ENCODE measurements at regions not wholly inside any gene's neighbourhood (a gene's known extent, or its start where the extent isn't known, plus 50 kb on each side); places are given as distances from the start of the nearest gene placed in this dataset.

DNA sequence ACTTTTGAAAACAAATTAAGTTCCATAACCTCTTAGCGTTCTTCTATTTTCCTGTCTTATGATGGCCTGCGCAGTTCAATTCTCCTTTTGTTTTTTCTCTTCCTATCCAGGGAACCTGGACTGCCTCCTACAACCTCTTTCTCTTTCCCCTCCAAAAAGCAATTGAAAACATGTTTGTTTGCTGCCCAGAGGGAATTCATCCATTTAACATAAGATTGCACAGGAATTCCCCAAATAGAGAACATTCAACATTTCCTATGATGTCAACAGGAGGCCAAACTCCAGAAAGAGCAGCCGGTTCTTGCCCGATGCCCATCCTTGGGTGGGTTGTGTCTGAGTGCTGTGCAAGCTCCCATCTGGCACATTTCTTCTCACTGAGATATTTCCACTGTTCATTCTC, 94.2 kb upstream of the NRP1 start:
- no peak overlapping the region for H3K27ac ChIP-seq
- in situ Hi-C loops (cut with MboI; ENCODE audit: low pct_ligation_motif_present in 1 of 4, low pct_unique_long_range_greater_than_20kb in 1 of 4, low sequenced_read_pairs in 3 of 4): no loop called here
- WGBS, 2 donors (ENCODE audit: low coverage in 1 of 2): 90 to 93% methylated on average over 3 to 4 of the region's 4 CpGs
- DNase-seq: no peak
- intact Hi-C loops (cut with DNase I; ENCODE audit: low total_unique reads): no loop called here
- H3K4me3 ChIP-seq: no peak overlapping the region
- H3K27me3 ChIP-seq: no peaks in the 10 kb centered on the region
- no peak for TF ChIP-seq EP300 (IDR thresholded peaks at IDR 0.05; ENCODE audit: low read depth)
- TF ChIP-seq POLR2AphosphoS5 (IDR thresholded peaks at IDR 0.05): no peak
- TF ChIP-seq, protein P1, sequence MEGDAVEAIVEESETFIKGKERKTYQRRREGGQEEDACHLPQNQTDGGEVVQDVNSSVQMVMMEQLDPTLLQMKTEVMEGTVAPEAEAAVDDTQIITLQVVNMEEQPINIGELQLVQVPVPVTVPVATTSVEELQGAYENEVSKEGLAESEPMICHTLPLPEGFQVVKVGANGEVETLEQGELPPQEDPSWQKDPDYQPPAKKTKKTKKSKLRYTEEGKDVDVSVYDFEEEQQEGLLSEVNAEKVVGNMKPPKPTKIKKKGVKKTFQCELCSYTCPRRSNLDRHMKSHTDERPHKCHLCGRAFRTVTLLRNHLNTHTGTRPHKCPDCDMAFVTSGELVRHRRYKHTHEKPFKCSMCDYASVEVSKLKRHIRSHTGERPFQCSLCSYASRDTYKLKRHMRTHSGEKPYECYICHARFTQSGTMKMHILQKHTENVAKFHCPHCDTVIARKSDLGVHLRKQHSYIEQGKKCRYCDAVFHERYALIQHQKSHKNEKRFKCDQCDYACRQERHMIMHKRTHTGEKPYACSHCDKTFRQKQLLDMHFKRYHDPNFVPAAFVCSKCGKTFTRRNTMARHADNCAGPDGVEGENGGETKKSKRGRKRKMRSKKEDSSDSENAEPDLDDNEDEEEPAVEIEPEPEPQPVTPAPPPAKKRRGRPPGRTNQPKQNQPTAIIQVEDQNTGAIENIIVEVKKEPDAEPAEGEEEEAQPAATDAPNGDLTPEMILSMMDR (IDR thresholded peaks at IDR 0.05): no peak
- TF ChIP-seq POLR2A (IDR thresholded peaks at IDR 0.05): no peak
- H3K9me3 ChIP-seq: no peaks in the 10 kb centered on the region
- H3K36me3 ChIP-seq: no peaks in the 10 kb centered on the region
- no peaks in the 10 kb centered on the region for H3K4me1 ChIP-seq

DNA sequence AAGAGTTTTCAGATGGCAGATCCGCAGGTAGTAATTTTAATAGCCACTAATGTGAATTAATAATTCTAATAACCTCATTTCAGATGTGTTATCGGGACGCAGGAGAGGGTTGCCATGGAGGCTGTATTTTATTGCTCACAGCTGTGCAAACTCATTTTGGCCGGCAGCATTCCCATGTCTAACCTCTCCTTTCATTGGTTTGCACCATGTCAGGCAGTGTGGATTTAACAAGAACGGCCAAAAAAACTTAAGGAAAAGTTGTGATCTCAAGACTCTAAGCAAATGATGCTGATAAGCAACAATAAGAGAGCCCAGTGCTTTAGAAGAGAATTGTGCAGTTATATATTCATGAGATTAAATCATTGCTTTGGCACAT, 88.7 kb upstream of the NRP1 start:
- intact Hi-C loops (cut with DNase I; ENCODE audit: low total_unique reads) (no loop called here), in situ Hi-C loops (cut with MboI; ENCODE audit: low pct_ligation_motif_present in 1 of 4, low pct_unique_long_range_greater_than_20kb in 1 of 4, low sequenced_read_pairs in 3 of 4) (no loop called here)
- no peaks in the 10 kb centered on the region for H3K27me3 ChIP-seq
- 17 to 43% methylated on average over 1 to 5 of the region's 5 CpGs for WGBS, 2 donors (ENCODE audit: low coverage in 1 of 2)
- H3K9me3 ChIP-seq: no peaks in the 10 kb centered on the region
- no peak overlapping the region for H3K27ac ChIP-seq
- H3K36me3 ChIP-seq: no peaks in the 10 kb centered on the region
- H3K4me1 ChIP-seq: no peaks in the 10 kb centered on the region
- H3K4me3 ChIP-seq: no peak overlapping the region
- DNase-seq: no peak
- TF ChIP-seq POLR2AphosphoS5 (IDR thresholded peaks at IDR 0.05) (no peak), POLR2A (IDR thresholded peaks at IDR 0.05) (no peak), EP300 (IDR thresholded peaks at IDR 0.05; ENCODE audit: low read depth) (no peak)
- TF ChIP-seq, protein P1 (IDR thresholded peaks at IDR 0.05): no peak

DNA sequence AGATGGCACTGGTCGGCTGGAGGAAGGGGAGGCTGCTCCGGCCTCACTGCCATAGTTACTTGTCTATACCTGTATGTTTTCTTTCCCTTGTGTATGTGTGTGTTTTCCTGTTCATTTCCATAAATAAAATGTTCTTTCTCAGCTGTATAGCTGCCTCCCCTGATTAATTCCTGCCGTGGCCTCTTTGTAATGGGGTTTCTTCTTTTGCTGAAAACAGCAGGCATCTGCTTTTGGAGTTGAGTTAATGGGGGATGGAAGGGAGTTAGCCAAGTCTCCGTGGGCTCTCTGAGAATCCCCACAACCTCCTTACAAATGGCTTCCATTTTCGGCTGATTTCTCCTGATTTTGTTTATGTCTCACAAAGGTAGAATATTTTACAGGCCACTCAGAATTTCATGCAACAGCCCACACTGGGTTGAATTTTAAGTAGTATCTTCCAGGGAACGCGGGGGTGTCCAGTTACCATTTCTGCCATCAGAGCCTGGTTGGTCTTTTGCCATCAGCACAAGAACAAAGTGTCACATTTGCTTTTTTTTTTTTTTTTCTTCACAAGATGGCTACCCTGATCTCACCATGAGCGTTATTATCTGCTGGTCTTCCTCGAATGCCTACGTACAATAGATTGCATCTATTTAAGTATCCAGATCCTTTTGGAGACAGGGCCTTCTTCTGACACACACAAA, 88.1 kb upstream of the NRP1 start:
- TF ChIP-seq, protein P1 (IDR thresholded peaks at IDR 0.05): no peak
- no peak for TF ChIP-seq POLR2A (IDR thresholded peaks at IDR 0.05)
- no peaks in the 10 kb centered on the region for H3K36me3 ChIP-seq
- H3K4me1 ChIP-seq: no peaks in the 10 kb centered on the region
- H3K4me3 ChIP-seq: no peak overlapping the region
- no peak for DNase-seq
- 76 to 79% methylated on average over 5 to 10 of the region's 10 CpGs for WGBS, 2 donors (ENCODE audit: low coverage in 1 of 2)
- H3K9me3 ChIP-seq: no peaks in the 10 kb centered on the region
- H3K27ac ChIP-seq: no peak overlapping the region
- no peaks in the 10 kb centered on the region for H3K27me3 ChIP-seq
- intact Hi-C loops (cut with DNase I; ENCODE audit: low total_unique reads): no loop called here
- in situ Hi-C loops (cut with MboI; ENCODE audit: low pct_ligation_motif_present in 1 of 4, low pct_unique_long_range_greater_than_20kb in 1 of 4, low sequenced_read_pairs in 3 of 4): no loop called here

DNA sequence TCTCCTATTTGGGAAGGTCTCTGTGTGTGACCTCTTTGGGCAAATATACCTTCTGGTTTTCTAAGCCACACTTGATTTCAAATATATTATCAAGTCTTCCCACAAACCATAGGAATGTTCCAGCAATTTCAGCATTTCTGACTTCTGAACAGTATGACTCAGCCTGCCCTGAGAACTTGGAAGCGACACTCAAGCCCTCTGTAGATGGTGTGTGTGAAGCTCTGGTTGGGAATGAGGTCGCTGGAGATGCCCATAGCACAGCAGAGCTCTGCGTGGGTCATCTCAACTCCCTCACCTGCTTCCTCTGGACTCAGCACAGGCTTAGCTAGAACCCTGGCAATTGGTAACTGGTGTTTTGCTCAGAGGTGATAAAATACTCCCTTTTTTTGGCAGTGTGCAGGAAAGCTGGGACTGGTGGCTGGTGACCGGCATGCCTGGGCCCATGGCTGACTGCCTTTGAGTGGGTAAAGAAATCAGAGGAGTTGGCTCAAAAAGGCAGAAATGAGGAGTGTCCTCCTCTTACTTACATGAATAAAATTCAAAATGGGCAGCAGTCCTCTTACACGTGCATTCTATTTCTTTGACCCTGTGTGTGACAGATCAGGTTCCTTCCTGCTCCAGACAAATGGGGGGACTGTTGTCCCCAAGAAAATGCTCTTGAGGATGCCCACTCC, 87.5 kb upstream of the NRP1 start:
- no peaks in the 10 kb centered on the region for H3K36me3 ChIP-seq
- no peaks in the 10 kb centered on the region for H3K27me3 ChIP-seq
- intact Hi-C loops (cut with DNase I; ENCODE audit: low total_unique reads) (no loop called here), in situ Hi-C loops (cut with MboI; ENCODE audit: low pct_ligation_motif_present in 1 of 4, low pct_unique_long_range_greater_than_20kb in 1 of 4, low sequenced_read_pairs in 3 of 4) (no loop called here)
- no peaks in the 10 kb centered on the region for H3K4me1 ChIP-seq
- 76% methylated on average over 5 of the region's 5 CpGs; no CpG with 5 or more reads in 1 of the 2 donors for WGBS, 2 donors (ENCODE audit: low coverage in 1 of 2)
- DNase-seq: no peak
- no peaks in the 10 kb centered on the region for H3K9me3 ChIP-seq
- no peak overlapping the region for H3K4me3 ChIP-seq
- no peak overlapping the region for H3K27ac ChIP-seq
- no peak for TF ChIP-seq POLR2AphosphoS5 (IDR thresholded peaks at IDR 0.05)
- TF ChIP-seq POLR2A (IDR thresholded peaks at IDR 0.05): no peak
- TF ChIP-seq, protein P1 (IDR thresholded peaks at IDR 0.05): no peak
- TF ChIP-seq EP300 (IDR thresholded peaks at IDR 0.05; ENCODE audit: low read depth): no peak
